K562 (cell line): ENCODE measurements at regions not wholly inside any gene's neighbourhood (a gene's known extent, or its start where the extent isn't known, plus 50 kb on each side); places are given as distances from the start of the nearest gene placed in this dataset.

Source experiments
- ATAC-seq: fragments of 200-7000 bp; cut with Tn5 transposase; 3 replicates; pipeline ENCODE4 v1.9.1; 2020; ENCODE audit warnings: moderate library complexity
- BruUV-seq: library from RNA; stranded (reverse); fragments of 400-500 nt; replicated peaks from 2 replicates; lab custom pipeline; 2021; lab: Mats Ljungman, UMichigan
- CTCF ChIA-PET: fragments of 300-600 bp; formaldehyde crosslinking; extraction: SDS; loops from one replicate; lab custom pipeline; 2021; ENCODE audit warnings: low intra/inter-chr PET ratio; lab: Yijun Ruan, JAX
- POLR2A ChIA-PET: fragments of 300-600, 350-650 bp; sonication (Branson Sonifier 250); formaldehyde crosslinking; extraction: SDS; loops from one replicate; lab custom pipeline; 2021; ENCODE audit warnings: antibody characterized with exemption, inconsistent platforms; lab: Yijun Ruan, JAX
- DNase-seq, 4 experiments: peaks; one replicate each; pipeline versions ENCODE4 v3.0.0 to v3.0.0-alpha.2; 2011 to 2018; ENCODE audit warnings: low spot score in 3 of 4, mixed read lengths in 3 of 4; ENCODE audit errors: extremely low read depth in 1 of 4
- FAIRE-seq: peaks from 2 replicates; lab custom pipeline; 2011; peaks lifted over from hg19 to GRCh38; lab: Jason Lieb, UNC
- H2AFZ ChIP-seq: 2 replicates; pipeline ENCODE4 v1.6.0; 2011; ENCODE audit warnings: low read depth, low read length, control low read depth, inconsistent platforms
- H3K27ac ChIP-seq: fragments of 200-600 bp; 3 replicates; pipeline ENCODE4 v1.8.0; 2011; ENCODE audit warnings: low read depth, mild to moderate bottlenecking, control low read depth, inconsistent platforms, low read length, moderate library complexity, mixed read lengths; ENCODE audit errors: extremely low read depth
- H3K27me3 ChIP-seq, 2 experiments: fragments of 300-600 bp in 1 of 2; 2 replicates in 1 of 2; 3 replicates in 1 of 2; pipeline versions ENCODE4 v1.6.0 to v1.8.0; 2011; ENCODE audit warnings: inconsistent platforms in 2 of 2, low read length in 2 of 2, mild to moderate bottlenecking in 1 of 2, mixed read lengths in 1 of 2, moderate library complexity in 1 of 2; ENCODE audit not compliant: control insufficient read depth in 2 of 2, insufficient read depth in 2 of 2
- H3K36me3 ChIP-seq: fragments of 300-600 bp; 3 replicates; pipeline ENCODE4 v1.8.0; 2011; ENCODE audit warnings: mild to moderate bottlenecking, low read length, inconsistent platforms; ENCODE audit not compliant: control insufficient read depth, insufficient read depth
- H3K4me1 ChIP-seq, 2 experiments: fragments of 200-600 bp in 1 of 2; replicated peaks in 1 of 2; 2 replicates in 1 of 2; 3 replicates in 1 of 2; pipeline versions ENCODE4 v1.5.1 to v1.8.0; 2011; ENCODE audit warnings: inconsistent platforms in 2 of 2, low read length in 2 of 2, mild to moderate bottlenecking in 1 of 2, mixed read lengths in 1 of 2, moderate library complexity in 1 of 2; ENCODE audit not compliant: control insufficient read depth in 2 of 2, insufficient read depth in 2 of 2
- H3K4me2 ChIP-seq: 2 replicates; pipeline ENCODE4 v1.6.1; 2011; ENCODE audit warnings: low read length, control low read depth, inconsistent platforms, mixed read lengths; ENCODE audit not compliant: insufficient read depth
- H3K4me3 ChIP-seq: fragments of 200-600 bp; sonication (generic), shearing (Covaris generic); 2 replicates; pipeline ENCODE4 v1.5.1; 2016; ENCODE audit warnings: control low read depth, inconsistent platforms
- H3K79me2 ChIP-seq: fragments of 200-600 bp; 3 replicates; pipeline ENCODE4 v1.8.0; 2011; ENCODE audit warnings: low read length, inconsistent platforms; ENCODE audit not compliant: control insufficient read depth, insufficient read depth
- H3K9ac ChIP-seq, 2 experiments: 2 replicates each; pipeline versions ENCODE4 v1.6.0 to v1.6.1; 2011; ENCODE audit warnings: low read depth in 2 of 2, low read length in 2 of 2, control low read depth in 1 of 2, inconsistent platforms in 1 of 2, mild to moderate bottlenecking in 1 of 2, mixed read lengths in 1 of 2; ENCODE audit not compliant: insufficient read depth in 1 of 2
- H3K9me1 ChIP-seq: one replicate; pipeline ENCODE4 v1.6.0; 2011; ENCODE audit warnings: inconsistent platforms, mild to moderate bottlenecking, low read length, moderate library complexity; ENCODE audit not compliant: control insufficient read depth, insufficient read depth
- H3K9me3 ChIP-seq: replicated peaks from 2 replicates; pipeline ENCODE4 v1.5.1; 2011; ENCODE audit warnings: low read depth, low read length, inconsistent platforms; ENCODE audit not compliant: control insufficient read depth, insufficient read depth
- H4K20me1 ChIP-seq: replicated peaks from 2 replicates; pipeline ENCODE4 v1.6.1; 2011; ENCODE audit warnings: low read length, inconsistent platforms, mixed read lengths; ENCODE audit not compliant: control insufficient read depth, insufficient read depth
- LCOR ChIP-seq: sonication (generic); formaldehyde crosslinking; IDR thresholded peaks from 2 replicates; pipeline ENCODE4 v1.8.0; 2022; ENCODE audit warnings: mild to moderate bottlenecking, missing genetic modification reagents
- POLR3A ChIP-seq: IDR thresholded peaks from 2 replicates; pipeline ENCODE4 v1.6.1; 2011; ENCODE audit warnings: borderline replicate concordance, mild to moderate bottlenecking, moderate library complexity; ENCODE audit not compliant: insufficient read length, insufficient read depth; ENCODE audit errors: extremely low read depth
- RBM34 ChIP-seq: fragments of 200-400 bp; formaldehyde crosslinking; IDR thresholded peaks from 2 replicates; pipeline ENCODE4 v1.6.1; 2018; ENCODE audit warnings: low read length, borderline replicate concordance; ENCODE audit not compliant: insufficient read depth
- SMARCA4 ChIP-seq: fragments of 450-650 bp; IDR thresholded peaks from 2 replicates; pipeline ENCODE4 v1.6.1; 2016
- ZC3H8 ChIP-seq: fragments of 450-650 bp; IDR thresholded peaks from 2 replicates; pipeline ENCODE4 v1.6.1; 2017
- ZNF133 ChIP-seq: fragments of 250-450 bp; sonication (Bioruptor Pico); IDR thresholded peaks from 2 replicates; pipeline ENCODE4 v1.4.0; 2020; ENCODE audit warnings: mild to moderate bottlenecking
- WGBS: fragments of 100-300 bp; shearing (Covaris generic); methylation state at CpG from one replicate; pipeline ENCODE4 v1.1.6; 2016; ENCODE audit warnings: low coverage, mixed read lengths; ENCODE audit not compliant: insufficient coverage; ENCODE audit errors: missing lambda C conversion rate; 5-methylcytosine and 5-hydroxymethylcytosine counted together
- in situ Hi-C: fragments of 300-500 bp; cut with MboI; formaldehyde crosslinking; loops from 4 replicates; pipeline ENCODE4 v1.15.0; 2018; ENCODE audit warnings: inconsistent platforms, mixed read lengths
- intact Hi-C: fragments of 100-400 bp; cut with micrococcal nuclease; formaldehyde crosslinking; loops from 2 replicates; pipeline ENCODE4 v1.14.2; 2022
- TF ChIP-seq, protein P1 (sequence below), 2 experiments: fragments of 450-650 bp in 1 of 2; sonication (generic) in 1 of 2; formaldehyde crosslinking in 1 of 2; IDR thresholded peaks; 2 replicates each; pipeline versions ENCODE4 v1.7.1 to v1.9.0; 2016 to 2022; ENCODE audit warnings: inconsistent platforms in 1 of 2, mild to moderate bottlenecking in 1 of 2, missing genetic modification reagents in 1 of 2
- TF ChIP-seq, protein P2 (sequence below): sonication (generic); formaldehyde crosslinking; IDR thresholded peaks from 2 replicates; pipeline ENCODE4 v1.8.1; 2022; ENCODE audit warnings: missing genetic modification reagents

DNA sequence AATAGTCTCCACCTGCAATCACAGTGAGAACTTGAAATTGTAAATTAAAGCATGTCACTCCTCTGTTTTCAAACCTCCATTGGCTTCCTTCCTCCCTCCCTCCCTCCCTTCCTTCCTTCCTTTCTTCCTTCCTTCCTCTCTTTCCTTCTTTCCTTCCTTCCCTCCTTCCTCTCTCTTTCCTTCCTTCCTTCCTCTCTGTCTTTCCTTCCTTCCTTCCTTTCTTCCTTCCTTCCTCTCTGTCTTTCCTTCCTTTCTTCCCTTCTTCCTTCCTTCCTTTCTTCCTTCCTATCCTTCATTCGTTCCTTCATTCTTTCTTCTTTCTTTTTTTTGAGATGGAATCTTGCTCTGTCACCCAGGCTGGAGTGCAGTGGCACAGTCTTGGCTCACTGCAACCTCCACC, 595.0 kb upstream of the ZNF608 start (continued):
- TF ChIP-seq, protein P1, sequence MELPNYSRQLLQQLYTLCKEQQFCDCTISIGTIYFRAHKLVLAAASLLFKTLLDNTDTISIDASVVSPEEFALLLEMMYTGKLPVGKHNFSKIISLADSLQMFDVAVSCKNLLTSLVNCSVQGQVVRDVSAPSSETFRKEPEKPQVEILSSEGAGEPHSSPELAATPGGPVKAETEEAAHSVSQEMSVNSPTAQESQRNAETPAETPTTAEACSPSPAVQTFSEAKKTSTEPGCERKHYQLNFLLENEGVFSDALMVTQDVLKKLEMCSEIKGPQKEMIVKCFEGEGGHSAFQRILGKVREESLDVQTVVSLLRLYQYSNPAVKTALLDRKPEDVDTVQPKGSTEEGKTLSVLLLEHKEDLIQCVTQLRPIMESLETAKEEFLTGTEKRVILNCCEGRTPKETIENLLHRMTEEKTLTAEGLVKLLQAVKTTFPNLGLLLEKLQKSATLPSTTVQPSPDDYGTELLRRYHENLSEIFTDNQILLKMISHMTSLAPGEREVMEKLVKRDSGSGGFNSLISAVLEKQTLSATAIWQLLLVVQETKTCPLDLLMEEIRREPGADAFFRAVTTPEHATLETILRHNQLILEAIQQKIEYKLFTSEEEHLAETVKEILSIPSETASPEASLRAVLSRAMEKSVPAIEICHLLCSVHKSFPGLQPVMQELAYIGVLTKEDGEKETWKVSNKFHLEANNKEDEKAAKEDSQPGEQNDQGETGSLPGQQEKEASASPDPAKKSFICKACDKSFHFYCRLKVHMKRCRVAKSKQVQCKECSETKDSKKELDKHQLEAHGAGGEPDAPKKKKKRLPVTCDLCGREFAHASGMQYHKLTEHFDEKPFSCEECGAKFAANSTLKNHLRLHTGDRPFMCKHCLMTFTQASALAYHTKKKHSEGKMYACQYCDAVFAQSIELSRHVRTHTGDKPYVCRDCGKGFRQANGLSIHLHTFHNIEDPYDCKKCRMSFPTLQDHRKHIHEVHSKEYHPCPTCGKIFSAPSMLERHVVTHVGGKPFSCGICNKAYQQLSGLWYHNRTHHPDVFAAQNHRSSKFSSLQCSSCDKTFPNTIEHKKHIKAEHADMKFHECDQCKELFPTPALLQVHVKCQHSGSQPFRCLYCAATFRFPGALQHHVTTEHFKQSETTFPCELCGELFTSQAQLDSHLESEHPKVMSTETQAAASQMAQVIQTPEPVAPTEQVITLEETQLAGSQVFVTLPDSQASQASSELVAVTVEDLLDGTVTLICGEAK (IDR thresholded peaks at IDR 0.05): no peak
- TF ChIP-seq, protein P1 (CRISPR knock-in tag; IDR thresholded peaks at IDR 0.05): no peak

DNA sequence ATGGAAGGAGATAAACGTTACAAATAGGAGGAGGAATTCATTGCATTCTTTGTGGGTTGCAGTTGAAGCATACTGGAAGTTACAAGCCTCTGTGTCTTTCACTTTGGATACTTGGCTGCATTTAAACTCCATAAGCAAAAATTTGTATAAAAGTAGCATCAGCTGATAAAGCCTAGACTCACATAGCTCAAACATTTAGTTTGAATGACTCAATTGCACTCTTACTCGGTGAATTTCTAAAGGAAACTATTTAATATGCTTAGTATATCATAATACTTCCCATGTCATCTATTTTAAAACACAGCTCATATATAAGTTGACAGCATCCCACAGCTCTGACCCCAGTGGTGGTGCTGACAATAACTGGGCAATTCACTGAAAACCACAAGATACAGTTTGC, 596.6 kb upstream of the ZNF608 start:
- Histone ChIP-seq H2AFZ (no peak overlapping the region), H3K9me3 (0 out of 2 replicates have a peak, but pooled peaks cover 1% of the 10 kb centered on the region), H3K4me1 (no peaks in the 10 kb centered on the region), H3K36me3 (no peaks in the 10 kb centered on the region), H3K27me3 (no peaks in the 10 kb centered on the region), H3K4me2 (no peak overlapping the region), H4K20me1 (no peaks in the 10 kb centered on the region), H3K79me2 (no peaks in the 10 kb centered on the region), H3K4me3 (no peak overlapping the region), H3K9ac (no peak overlapping the region), H3K27ac (no peak overlapping the region), H3K9me1 (no peaks in the 10 kb centered on the region)
- intact Hi-C loops (no loop called here), in situ Hi-C loops (no loop called here)
- no peak for DNase-seq
- WGBS: 0% methylated on average over 2 of the region's 2 CpGs
- TF ChIP-seq POLR3A (no peak), RBM34 (no peak), LCOR (no peak), SMARCA4 (no peak), ZNF133 (CRISPR knock-in tag) (no peak), ZC3H8 (no peak)
- TF ChIP-seq, protein P2, sequence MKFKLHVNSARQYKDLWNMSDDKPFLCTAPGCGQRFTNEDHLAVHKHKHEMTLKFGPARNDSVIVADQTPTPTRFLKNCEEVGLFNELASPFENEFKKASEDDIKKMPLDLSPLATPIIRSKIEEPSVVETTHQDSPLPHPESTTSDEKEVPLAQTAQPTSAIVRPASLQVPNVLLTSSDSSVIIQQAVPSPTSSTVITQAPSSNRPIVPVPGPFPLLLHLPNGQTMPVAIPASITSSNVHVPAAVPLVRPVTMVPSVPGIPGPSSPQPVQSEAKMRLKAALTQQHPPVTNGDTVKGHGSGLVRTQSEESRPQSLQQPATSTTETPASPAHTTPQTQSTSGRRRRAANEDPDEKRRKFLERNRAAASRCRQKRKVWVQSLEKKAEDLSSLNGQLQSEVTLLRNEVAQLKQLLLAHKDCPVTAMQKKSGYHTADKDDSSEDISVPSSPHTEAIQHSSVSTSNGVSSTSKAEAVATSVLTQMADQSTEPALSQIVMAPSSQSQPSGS (CRISPR knock-in tag): no peak
- POLR2A ChIA-PET: no interaction called here
- BruUV-seq: no TSS peak
- CTCF ChIA-PET: no interaction called here
- ATAC-seq: no peak
- no peak for FAIRE-seq
